Right cardiac atrium (tissue), 5 donors: ENCODE measurements at regions not wholly inside any gene's neighbourhood (a gene's known extent, or its start where the extent isn't known, plus 50 kb on each side); places are given as distances from the start of the nearest gene placed in this dataset.
A peak's percentile ranks its signal among the peaks of the same experiment; 100 is the strongest.

Experiments
- ATAC-seq, 2 donors: fragments of 200-7000 bp; cut with Tn5 transposase; one replicate each; pipeline versions ENCODE4 v1.8.0 to v1.9.1; 2020; ENCODE audit warnings: moderate library complexity in 2 of 2, mild to moderate bottlenecking in 1 of 2
- DNase-seq, 3 donors: peaks; one replicate each; pipeline ENCODE4 v3.0.0-alpha.2; 2020
- H3K27ac ChIP-seq: one replicate; pipeline ENCODE4 v1.5.1; 2013; ENCODE audit warnings: mild to moderate bottlenecking, low read length, control low read depth, moderate library complexity
- H3K27me3 ChIP-seq: one replicate; pipeline ENCODE4 v1.6.1; 2013; ENCODE audit not compliant: control insufficient read depth, insufficient read depth
- H3K4me1 ChIP-seq: one replicate; pipeline ENCODE4 v1.6.1; 2013; ENCODE audit warnings: low read length; ENCODE audit not compliant: control insufficient read depth, insufficient read depth
- H3K4me3 ChIP-seq: one replicate; pipeline ENCODE4 v1.5.1; 2013; ENCODE audit warnings: low read length, control low read depth
- H3K9me3 ChIP-seq: one replicate; pipeline ENCODE4 v1.6.1; 2013; ENCODE audit warnings: low read length; ENCODE audit not compliant: control insufficient read depth
- WGBS: extraction: QIAGEN DNeasy Blood & Tissue Kit; methylation state at CpG from one replicate; pipeline ENCODE4 v1.1.7; 2013; 5-methylcytosine and 5-hydroxymethylcytosine counted together
- intact Hi-C, 4 donors: fragments of 100-400 bp; cut with DNase I; formaldehyde crosslinking; loops; one replicate each; pipeline versions ENCODE4 v1.11.0 to v1.14.0; 2022 to 2023
- donor health status: healthy with polysubstance abuse.
- donor health status: DM: no; HTN: yes; CAD: no.
- donor health status: DM: no; HTN: no; CAD: no.
- donor health status: DM: no; HTN: yes; CAD: no; lungs with severe emphysema.
- donor health status: DM: yes; HTN: yes; CAD: no.

GRCh38 chr11:13062115-13062514 lies 53.0 kb downstream of the RASSF10 start:
- WGBS: 79% methylated on average over 5 of the region's 5 CpGs
- intact Hi-C loops: no loop called here
- H3K27me3 ChIP-seq: no peaks in the 10 kb centered on the region
- DNase-seq (no peak), ATAC-seq (no peak)
- H3K4me3 ChIP-seq: no peak overlapping the region
- no peak overlapping the region for H3K27ac ChIP-seq
- H3K4me1 ChIP-seq: no peaks in the 10 kb centered on the region
- H3K9me3 ChIP-seq: no peaks in the 10 kb centered on the region

DNA sequence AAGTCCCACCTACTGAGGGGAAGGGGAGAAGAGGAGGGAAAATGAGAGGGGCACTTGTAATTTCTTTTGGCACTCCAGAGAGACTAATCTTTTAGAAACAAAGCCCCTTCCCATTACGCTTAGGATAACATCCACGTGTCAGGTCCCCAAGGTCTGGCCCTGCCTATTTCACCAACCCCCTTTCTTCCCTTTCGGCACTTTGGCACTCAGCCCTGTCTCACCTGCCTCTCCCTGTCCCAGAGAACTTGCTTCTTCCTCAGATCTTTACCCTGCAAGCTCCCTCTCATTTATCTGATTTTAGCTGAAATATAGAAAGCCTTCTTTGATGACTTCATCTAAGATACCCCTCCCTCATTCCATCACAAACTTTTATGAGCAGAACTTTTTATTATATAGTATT lies 55.5 kb downstream of the RASSF10 start:
- H3K9me3 ChIP-seq: no peaks in the 10 kb centered on the region
- intact Hi-C loops: no loop called here
- H3K4me1 ChIP-seq: no peaks in the 10 kb centered on the region
- 69% methylated on average over 3 of the region's 3 CpGs for WGBS
- no peaks in the 10 kb centered on the region for H3K27me3 ChIP-seq
- DNase-seq: no peak
- no peak for ATAC-seq
- H3K27ac ChIP-seq: no peak overlapping the region
- H3K4me3 ChIP-seq: no peak overlapping the region

- no peak for ATAC-seq
- no peaks in the 10 kb centered on the region for H3K9me3 ChIP-seq
- intact Hi-C loops: no loop called here
- DNase-seq: no peak
- H3K4me3 ChIP-seq: no peak overlapping the region
- no peaks in the 10 kb centered on the region for H3K27me3 ChIP-seq
- 77% methylated on average over 10 of the region's 10 CpGs for WGBS
- H3K27ac ChIP-seq: no peak overlapping the region
- H3K4me1 ChIP-seq: no peaks in the 10 kb centered on the region
Observed at GRCh38 chr11:13065200-13065787, 56.2 kb downstream of the RASSF10 start.

- ATAC-seq: no peak
- 77% methylated on average over 1 of the region's 1 CpG for WGBS
- no peaks in the 10 kb centered on the region for H3K27me3 ChIP-seq
Observed at GRCh38 chr11:13068211-13068610, 59.1 kb downstream of the RASSF10 start.

DNA sequence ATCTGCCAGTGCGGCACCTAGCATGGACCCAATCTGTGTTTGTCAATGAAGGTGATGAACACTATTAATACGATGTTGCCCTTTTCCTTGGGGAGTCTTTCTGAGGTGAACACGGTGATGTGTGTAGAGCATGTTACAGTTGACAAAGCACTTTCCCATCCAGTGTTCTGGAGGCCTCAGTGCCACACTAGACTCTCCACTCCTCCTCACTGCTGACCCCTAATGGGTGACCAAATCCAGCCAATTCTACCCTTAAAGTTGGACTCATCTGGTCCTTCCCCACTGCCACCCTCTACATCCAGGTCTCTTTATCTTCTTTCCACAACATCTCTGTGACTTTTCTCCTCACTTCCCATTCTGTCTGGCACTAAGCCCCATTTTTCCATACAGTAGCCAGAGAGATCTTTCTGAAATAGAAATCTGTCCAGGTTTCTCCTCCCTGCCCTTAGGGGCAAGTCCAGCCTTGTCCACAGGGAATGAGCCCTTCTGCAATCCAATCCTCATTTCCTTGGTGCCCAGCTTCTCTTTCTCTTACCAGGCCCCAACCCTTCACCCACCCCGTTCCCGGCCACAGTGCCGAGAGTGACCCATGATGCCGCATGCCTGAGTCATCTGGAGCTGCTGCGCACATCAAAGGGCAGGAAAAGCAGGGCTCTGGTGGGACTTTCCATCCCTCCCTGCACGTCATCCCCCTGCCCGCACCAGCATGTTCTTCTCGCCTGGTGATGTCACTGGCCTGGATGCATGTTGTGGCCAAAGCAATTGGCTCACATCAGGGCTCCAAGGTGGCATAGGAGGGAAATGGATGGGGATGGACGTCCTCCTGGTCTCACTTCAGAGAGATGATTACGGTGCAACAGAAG lies 64.2 kb downstream of the RASSF10 start:
- Histone ChIP-seq H3K27ac (no peak overlapping the region), H3K9me3 (no peaks in the 10 kb centered on the region), H3K4me3 (no peak overlapping the region), H3K27me3 (no peaks in the 10 kb centered on the region), H3K4me1 (no peaks in the 10 kb centered on the region)
- no peak for ATAC-seq
- 87% methylated on average over 13 of the region's 13 CpGs for WGBS
- DNase-seq: no peak
- intact Hi-C loops: no loop called here

More at GRCh38 chr11:13068211-13068610, 59.1 kb downstream of the RASSF10 start:
- no peak for DNase-seq
- no peaks in the 10 kb centered on the region for H3K4me1 ChIP-seq
- no peak overlapping the region for H3K27ac ChIP-seq
- no peak overlapping the region for H3K4me3 ChIP-seq
- intact Hi-C loops: no loop called here
- H3K9me3 ChIP-seq: no peaks in the 10 kb centered on the region

GRCh38 chr11:13074714-13075464 lies 65.8 kb downstream of the RASSF10 start:
- DNase-seq (no peak), ATAC-seq (no peak)
- intact Hi-C loops: no loop called here
- Histone ChIP-seq H3K27me3 (no peaks in the 10 kb centered on the region), H3K4me1 (no peaks in the 10 kb centered on the region), H3K4me3 (no peak overlapping the region), H3K27ac (no peak overlapping the region), H3K9me3 (no peaks in the 10 kb centered on the region)
- WGBS: 74% methylated on average over 6 of the region's 6 CpGs

GRCh38 chr11:13076961-13077360 lies 67.8 kb downstream of the RASSF10 start:
- Histone ChIP-seq H3K4me3 (no peak overlapping the region), H3K27ac (no peak overlapping the region), H3K27me3 (no peaks in the 10 kb centered on the region), H3K4me1 (no peaks in the 10 kb centered on the region), H3K9me3 (no peaks in the 10 kb centered on the region)
- WGBS: 87% methylated on average over 2 of the region's 2 CpGs
- DNase-seq (no peak), ATAC-seq (no peak)
- intact Hi-C loops: no loop called here

DNA sequence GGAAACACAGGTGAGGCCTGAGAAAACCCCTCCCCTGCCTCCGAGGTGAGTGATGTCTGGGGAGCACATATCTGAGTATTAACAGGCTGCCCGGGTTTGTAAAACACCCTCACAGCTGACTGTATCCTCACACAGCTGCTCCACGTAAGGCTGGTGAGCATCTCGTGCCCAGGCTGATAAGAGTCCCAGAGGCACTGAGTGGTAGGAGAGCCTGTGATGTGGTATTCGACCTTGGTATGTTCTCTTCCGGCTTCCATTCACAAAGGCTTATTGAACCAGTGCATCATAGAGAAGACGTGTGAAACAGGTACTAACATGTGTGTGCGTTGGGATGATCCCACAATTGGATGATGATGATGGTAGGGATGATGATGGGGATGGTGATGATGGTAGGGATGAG lies 71.7 kb downstream of the RASSF10 start:
- no peaks in the 10 kb centered on the region for H3K27me3 ChIP-seq
- no peak overlapping the region for H3K4me3 ChIP-seq
- no peaks in the 10 kb centered on the region for H3K9me3 ChIP-seq
- no peak for ATAC-seq
- DNase-seq: no peak
- intact Hi-C loops: no loop called here
- no peaks in the 10 kb centered on the region for H3K4me1 ChIP-seq
- no peak overlapping the region for H3K27ac ChIP-seq
- 77% methylated on average over 8 of the region's 8 CpGs for WGBS

DNA sequence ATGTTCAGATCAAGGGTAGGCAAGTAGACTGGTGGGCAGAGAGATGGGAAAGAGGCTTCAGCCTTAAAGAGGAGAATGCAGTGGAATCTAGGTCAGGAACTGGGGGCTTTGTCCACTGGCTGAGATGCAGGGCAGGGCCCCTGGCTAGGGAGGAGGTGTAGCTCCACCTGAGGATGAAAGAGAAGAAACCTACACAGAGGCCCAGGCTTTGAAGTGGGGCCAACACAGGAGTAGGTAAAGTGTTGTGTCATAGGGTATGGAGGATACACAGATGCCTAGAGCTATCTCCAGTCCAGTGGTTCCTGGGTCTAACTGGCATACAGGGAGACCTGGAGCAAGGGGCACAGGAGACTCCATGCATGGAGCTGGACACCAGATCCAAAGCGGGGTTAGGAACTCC lies 73.5 kb downstream of the RASSF10 start:
- no peak overlapping the region for H3K27ac ChIP-seq
- no peak for DNase-seq
- H3K9me3 ChIP-seq: no peaks in the 10 kb centered on the region
- intact Hi-C loops: no loop called here
- H3K4me3 ChIP-seq: no peak overlapping the region
- no peaks in the 10 kb centered on the region for H3K27me3 ChIP-seq
- ATAC-seq: no peak
- 93% methylated on average over 1 of the region's 1 CpG for WGBS
- H3K4me1 ChIP-seq: no peaks in the 10 kb centered on the region

- Histone ChIP-seq H3K9me3 (no peaks in the 10 kb centered on the region), H3K4me3 (no peak overlapping the region), H3K4me1 (no peaks in the 10 kb centered on the region), H3K27ac (no peak overlapping the region), H3K27me3 (no peaks in the 10 kb centered on the region)
- intact Hi-C loops: no loop called here
- WGBS: 68% methylated on average over 2 of the region's 2 CpGs
- DNase-seq (no peak), ATAC-seq (peak in 1 of 2 donors; percentile 51)
Observed at GRCh38 chr11:13090228-13090708, 81.2 kb downstream of the RASSF10 start.

GRCh38 chr11:13091373-13091772 lies 82.3 kb downstream of the RASSF10 start:
- H3K9me3 ChIP-seq: no peaks in the 10 kb centered on the region
- ATAC-seq (no peak), DNase-seq (no peak)
- intact Hi-C loops: no loop called here
- H3K27me3 ChIP-seq: no peaks in the 10 kb centered on the region
- no peak overlapping the region for H3K4me3 ChIP-seq
- no peaks in the 10 kb centered on the region for H3K4me1 ChIP-seq
- H3K27ac ChIP-seq: no peak overlapping the region
